HL-60 (cell line): ENCODE measurements at regions not wholly inside any gene's neighbourhood (a gene's known extent, or its start where the extent isn't known, plus 50 kb on each side); places are given as distances from the start of the nearest gene placed in this dataset.

Experiments
- DNase-seq, 2 experiments: peaks; one replicate each; pipeline ENCODE4 v3.0.0-alpha.2; 2010 to 2020; ENCODE audit warnings: low read depth in 1 of 2, low spot score in 1 of 2
- H3K27ac ChIP-seq: fragments of 250-450 bp; sonication (Bioruptor Pico); replicated peaks from 2 replicates; pipeline ENCODE4 v1.5.1; 2020; ENCODE audit warnings: mild to moderate bottlenecking, moderate library complexity
- H3K27me3 ChIP-seq: fragments of 250-450 bp; sonication (Bioruptor Pico); 2 replicates; pipeline ENCODE4 v1.5.1; 2021; ENCODE audit warnings: mild to moderate bottlenecking, moderate library complexity; ENCODE audit not compliant: insufficient read depth, poor library complexity, severe bottlenecking
- H3K4me3 ChIP-seq: replicated peaks from 2 replicates; pipeline ENCODE4 v1.5.1; 2011; ENCODE audit warnings: mild to moderate bottlenecking, control low read depth, low read length; ENCODE audit not compliant: insufficient read depth
- CTCF ChIP-seq: IDR thresholded peaks from one replicate; pipeline ENCODE4 v1.5.1; 2011; ENCODE audit warnings: low read length, control low read depth, inconsistent platforms; ENCODE audit not compliant: insufficient read depth
- GABPA ChIP-seq: IDR thresholded peaks from 2 replicates; pipeline ENCODE4 v1.6.1; 2012; ENCODE audit warnings: low read depth
- POLR2AphosphoS5 ChIP-seq: IDR thresholded peaks from 2 replicates; pipeline ENCODE4 v1.6.1; 2012; ENCODE audit warnings: low read depth
- REST ChIP-seq: IDR thresholded peaks from 2 replicates; pipeline ENCODE4 v1.6.1; 2012; ENCODE audit warnings: low read depth; ENCODE audit not compliant: insufficient replicate concordance
- SPI1 ChIP-seq: IDR thresholded peaks from 2 replicates; pipeline ENCODE4 v1.6.1; 2012; ENCODE audit warnings: low read depth, mild to moderate bottlenecking, borderline replicate concordance

- no peak for DNase-seq
- Histone ChIP-seq H3K4me3 (no peak overlapping the region), H3K27me3 (no peaks in the 10 kb centered on the region), H3K27ac (no peak overlapping the region)
- TF ChIP-seq REST: no peak
- TF ChIP-seq POLR2AphosphoS5: no peak
- TF ChIP-seq GABPA: no peak
- no peak for TF ChIP-seq CTCF
- TF ChIP-seq SPI1: no peak
Observed at GRCh38 chr11:115008799-115009198, 330.5 kb downstream of the NXPE2 start.

GRCh38 chr11:115017529-115017928, 339.2 kb downstream of the NXPE2 start:
- TF ChIP-seq CTCF (no peak), GABPA (no peak), REST (no peak), POLR2AphosphoS5 (no peak), SPI1 (no peak)
- Histone ChIP-seq H3K27me3 (no peaks in the 10 kb centered on the region), H3K27ac (no peak overlapping the region), H3K4me3 (no peak overlapping the region)
- DNase-seq: no peak

- Histone ChIP-seq H3K27ac (no peak overlapping the region), H3K4me3 (no peak overlapping the region), H3K27me3 (peaks cover under 1% of the 10 kb centered on the region)
- TF ChIP-seq CTCF: no peak
- no peak for TF ChIP-seq REST
- no peak for TF ChIP-seq GABPA
- TF ChIP-seq SPI1: no peak
- no peak for TF ChIP-seq POLR2AphosphoS5
- no peak for DNase-seq
Observed at GRCh38 chr11:115030166-115030565, 351.8 kb downstream of the NXPE2 start.
